ENCODE measurements at regions not wholly inside any gene's neighbourhood (a gene's known extent, or its start where the extent isn't known, plus 50 kb on each side); places are given as distances from the start of the nearest gene placed in this dataset.

DNA sequence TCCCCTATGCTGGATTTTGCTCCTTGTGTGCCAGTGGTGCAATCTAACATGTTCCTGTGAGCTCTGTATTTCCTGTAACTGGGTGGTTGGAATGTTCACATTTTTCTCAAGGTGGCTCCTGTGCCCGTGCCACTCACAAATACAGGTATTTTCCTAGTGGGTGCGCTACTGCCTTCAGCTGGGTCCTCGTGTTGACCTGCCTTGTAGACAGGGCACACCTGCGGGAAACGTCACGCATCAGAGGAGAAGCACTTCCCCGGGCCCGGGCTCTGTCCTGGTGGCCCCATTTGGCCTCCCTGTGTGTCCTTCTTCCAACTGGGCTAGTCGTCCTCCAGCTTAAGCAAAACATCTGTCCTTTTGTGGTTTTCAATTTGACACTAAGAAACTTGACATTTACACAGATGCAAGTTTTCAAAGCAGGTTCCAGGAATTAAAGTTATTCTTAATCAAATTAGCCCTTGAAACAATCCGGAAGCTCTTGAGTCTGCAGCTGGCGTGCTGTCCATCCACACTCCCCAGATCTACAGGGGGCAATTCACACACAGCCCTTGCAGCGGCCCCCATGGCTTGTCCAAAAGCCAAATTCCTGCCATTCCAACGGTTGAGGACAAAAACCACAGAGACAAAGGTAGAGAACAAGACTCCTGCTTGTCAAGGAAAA, 275.1 kb downstream of the CDC5L start:
- DNase-seq (ENCODE audit: low spot score), result no peak

DNA sequence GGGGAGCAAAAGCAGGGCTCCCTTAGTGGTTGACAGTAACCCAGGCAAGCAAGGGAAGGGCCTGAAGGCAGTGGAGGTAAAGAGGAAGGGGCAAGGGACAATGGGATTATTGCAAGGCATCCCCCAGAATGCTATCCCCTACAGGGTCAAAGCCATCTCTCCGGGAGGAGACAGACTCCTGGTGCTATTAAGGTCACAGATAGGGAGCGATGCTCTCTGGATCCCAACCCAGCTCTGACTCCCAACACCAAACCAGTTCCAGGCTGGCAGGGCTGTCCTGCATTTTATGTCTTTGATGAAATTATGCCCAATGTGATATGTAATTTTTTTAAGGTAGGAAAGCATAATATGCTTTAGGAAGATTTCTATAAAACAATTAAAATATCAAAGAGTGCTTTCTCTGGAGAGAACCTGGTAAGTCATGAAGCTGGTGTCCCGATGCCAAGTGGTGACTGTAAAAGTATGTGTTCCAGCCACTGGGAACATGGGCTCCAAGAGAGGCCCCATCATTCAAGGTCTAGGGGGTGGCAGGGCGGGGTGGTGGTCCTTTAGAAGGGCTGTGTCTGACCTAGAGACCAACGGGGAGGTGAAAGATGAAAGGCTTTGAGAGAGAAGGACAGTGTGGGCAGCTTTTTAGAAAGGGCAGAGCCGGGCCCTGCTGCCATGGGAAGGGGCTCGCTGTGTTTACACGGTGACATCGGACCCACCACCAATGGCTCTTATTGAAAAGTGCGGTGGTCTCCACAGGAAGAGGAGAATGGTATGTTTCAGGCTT, 276.5 kb downstream of the CDC5L start:
- DNase-seq (ENCODE audit: low spot score), result no peak

DNA sequence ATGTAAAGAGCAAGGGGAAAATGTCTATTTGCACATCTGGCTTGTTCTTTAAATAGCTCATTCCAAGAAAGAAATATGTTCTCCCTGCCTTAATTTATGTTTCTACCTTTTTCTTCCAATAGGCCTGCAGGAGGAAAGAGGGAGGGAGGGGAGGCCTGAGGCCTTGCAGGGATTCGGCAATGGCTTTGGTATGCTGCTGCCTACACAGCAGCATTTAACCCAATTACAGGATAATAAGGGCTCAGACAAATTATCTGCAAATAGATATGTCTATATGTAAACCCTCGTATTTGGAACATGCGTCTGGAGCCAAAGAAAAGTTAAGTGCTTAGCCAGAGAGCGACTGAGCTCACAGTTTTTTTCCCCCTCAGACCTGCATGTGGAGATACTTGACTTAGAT, 277.2 kb downstream of the CDC5L start:
- DNase-seq (ENCODE audit: low spot score), result no peak

DNA sequence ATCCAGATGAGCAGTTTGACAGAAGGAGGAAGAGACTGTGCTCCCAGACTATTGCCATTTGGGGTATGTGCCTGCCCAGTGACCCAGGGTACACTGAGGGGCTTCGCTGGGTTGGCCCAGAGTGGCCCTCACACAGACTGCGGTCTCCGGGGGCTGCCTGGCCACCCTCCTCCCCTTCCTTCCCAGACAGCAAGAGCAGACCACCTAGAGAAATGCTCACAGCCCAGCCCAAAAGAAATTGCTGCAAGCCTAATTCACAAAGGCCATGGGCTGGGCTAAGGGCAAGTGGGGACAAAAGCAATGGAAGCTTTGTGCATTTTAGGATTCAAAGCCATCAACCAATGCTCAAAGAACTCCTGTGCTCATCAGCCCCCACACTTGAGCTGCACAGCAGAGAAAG, 277.6 kb downstream of the CDC5L start:
- no peak for DNase-seq (ENCODE audit: low spot score)

DNA sequence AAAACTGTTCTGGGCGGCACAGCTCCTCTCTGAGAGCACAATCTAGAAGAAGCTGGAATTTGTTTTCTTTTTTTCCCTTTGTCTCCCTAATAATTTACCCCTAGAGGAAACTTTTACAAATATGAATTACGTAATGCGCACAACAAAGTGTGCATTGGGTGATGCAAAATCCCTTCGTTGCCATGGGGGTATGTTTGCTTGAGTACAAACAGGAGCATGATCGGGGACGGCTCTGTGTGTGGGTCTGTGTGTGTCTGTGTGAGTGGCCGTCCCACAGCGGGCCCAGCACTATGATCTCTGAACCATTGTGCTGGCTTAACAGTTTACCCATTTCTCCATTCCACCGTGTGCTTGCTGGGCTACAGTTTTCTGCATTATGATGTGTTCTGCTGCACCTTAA, 278.2 kb downstream of the CDC5L start:
- DNase-seq (ENCODE audit: low spot score), result no peak

DNA sequence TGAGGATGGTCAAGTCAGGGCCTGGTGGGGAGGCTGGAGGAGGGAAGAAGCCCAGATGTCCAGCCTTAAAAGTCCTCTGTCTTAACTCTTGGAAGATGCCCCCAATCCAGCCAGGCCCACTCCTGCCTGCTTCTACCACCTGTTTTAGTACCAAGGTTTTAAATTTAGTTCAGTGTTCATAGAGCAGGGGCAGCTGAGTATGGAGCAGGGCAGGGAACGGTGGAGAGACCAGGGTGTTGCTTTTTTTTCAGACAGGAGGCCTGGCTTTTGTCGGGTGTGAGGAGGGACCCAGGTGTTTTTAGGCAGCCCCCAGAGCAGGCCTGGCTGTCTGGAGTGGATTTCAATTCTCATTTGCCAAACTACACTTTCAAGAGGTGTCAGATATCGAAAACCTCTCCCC, 278.8 kb downstream of the CDC5L start:
- DNase-seq (ENCODE audit: low spot score), result no peak

DNA sequence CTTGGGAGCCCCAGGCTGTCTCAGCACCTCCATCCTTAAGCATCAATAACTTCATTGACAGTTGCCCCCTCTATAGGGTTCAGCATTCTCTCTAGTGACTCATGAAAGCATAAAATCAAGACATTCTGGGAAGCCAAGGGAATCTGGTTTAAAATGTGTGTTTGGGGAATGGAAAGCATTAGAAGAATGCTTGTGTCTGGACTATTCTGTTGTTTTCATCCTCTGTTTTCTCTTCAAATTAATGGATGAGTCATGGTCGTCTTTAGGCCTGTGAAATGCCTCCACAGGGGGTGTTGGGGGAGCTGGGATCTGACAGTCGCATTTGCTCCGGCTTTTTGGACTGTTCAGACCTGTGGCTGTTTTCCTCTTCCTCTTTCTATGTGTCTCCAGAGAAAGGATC, 279.7 kb downstream of the CDC5L start:
- DNase-seq (ENCODE audit: low spot score), result no peak

DNA sequence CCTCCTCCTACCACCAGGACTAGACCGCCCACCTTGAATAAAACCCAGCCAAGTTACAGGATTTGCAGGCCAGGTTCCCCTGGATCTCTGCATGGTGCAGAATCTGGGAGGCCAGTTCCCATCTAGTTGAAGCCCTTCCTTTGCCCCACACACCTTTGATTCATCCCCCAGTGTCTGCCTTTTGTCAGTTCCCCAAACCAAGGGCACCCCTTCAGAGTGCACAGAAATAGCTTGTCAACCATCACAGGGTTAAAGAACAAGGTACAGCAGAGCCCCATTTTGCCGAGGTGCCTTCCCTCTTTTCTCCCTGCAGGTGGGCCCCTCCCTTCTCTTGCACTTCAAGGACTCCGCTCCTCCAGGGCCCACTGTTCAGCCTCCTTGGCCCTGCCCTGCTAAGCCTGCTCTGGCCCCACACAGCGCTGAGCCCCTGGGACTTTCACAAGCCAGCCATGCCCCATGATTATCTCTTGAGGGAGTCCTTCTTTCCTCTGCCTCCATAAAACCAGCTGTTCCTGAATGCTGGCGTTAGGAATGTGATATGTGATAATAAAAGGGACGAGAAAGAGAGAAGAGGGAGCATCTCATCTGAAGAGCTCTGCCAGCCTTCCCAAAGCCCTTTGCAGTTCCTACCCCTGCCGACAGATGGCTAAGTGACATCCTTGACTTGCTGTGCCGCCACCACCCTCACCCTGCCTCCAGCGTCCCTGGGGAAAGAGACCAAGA, 280.3 kb downstream of the CDC5L start:
- DNase-seq (ENCODE audit: low spot score), result no peak

DNA sequence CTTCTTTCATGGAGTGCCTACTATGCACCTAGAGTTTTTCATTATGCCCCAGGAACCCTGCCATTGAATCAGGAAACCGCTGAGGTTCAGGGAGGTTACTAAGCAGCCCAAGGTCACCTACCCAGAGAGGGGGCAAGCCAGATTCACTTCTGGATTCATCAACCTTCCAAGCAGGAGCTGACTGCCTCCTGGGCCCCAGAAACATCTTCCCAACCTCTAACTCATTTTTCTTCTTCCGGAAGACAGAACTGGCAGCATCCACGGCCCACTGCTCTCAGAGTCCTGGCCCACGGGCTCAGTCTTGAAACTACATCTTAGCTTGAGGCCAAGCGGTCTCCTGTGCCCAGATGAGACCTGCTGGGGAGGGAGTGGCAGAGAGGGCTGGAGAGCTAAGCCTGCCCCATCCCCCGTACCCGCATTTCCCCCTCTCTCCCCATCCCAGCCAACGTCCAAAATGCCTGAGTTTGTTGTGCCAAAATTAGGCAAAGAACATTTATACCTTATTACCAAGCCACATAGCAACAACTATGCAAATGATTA, 281.0 kb downstream of the CDC5L start:
- DNase-seq (ENCODE audit: low spot score), result no peak

DNA sequence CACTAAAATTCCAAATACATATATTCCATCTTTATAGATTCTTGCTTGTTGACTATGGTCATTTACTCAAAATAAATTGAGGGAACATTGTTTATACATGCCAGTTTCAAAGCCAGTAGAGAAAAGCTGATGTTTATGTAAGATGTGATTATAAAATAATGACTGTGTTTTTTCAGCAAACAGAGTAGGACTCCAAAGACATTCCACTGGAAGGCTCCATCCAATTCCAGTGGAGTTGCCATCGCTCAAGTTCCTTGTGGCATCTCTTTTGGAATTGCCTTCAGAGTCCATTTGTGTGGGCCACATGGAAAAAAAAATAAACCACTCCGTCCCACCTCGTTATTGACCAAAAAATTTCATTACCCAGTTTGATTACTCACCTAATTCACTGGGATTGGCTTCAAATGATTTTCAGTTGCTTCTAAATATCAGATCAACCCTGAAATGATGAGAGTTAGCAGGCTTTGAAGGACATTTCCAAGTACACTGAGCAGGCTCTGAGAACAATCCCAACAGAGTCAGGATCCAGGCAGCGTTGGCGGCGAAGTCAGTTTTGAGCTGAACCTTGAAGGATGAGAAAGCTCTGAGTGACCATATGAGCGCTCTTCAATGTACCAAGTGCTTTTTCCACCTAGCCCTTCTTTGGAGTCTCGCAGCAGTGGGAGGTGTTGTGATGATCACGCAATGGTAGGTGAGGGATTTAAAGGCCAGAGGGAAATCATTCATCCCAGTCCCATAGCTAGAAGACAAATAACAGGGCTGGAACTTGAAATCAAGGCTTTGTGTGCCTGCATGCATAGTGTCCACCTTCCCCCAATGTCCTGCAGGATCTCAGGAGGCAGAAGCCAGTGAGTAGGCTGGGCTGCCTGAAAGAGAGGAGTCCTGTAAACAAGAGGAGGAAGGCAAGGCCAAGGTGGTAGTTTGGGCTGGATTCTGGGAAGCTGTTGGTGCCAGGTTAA, 281.7 kb downstream of the CDC5L start:
- no peak for DNase-seq (ENCODE audit: low spot score)

DNA sequence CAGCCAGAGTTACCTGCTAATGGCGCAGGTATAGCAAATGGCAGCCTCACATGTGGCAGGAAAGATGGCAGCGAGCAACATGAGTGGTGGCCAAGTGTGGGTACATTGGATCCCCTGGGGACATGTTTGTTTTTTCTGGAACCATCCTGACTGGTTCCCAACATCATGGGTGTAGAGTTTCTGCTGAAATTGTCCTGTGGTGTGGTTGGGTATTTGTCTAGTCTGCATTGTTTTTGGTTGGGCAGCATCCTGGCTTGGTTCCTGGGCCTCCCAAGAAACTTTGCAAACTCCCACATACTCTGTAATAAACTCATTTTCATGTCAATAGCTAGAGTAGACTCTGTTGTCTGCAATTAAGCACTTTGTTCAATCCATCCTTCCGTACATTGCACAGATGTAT, 282.6 kb downstream of the CDC5L start:
- DNase-seq (ENCODE audit: low spot score), result no peak

DNA sequence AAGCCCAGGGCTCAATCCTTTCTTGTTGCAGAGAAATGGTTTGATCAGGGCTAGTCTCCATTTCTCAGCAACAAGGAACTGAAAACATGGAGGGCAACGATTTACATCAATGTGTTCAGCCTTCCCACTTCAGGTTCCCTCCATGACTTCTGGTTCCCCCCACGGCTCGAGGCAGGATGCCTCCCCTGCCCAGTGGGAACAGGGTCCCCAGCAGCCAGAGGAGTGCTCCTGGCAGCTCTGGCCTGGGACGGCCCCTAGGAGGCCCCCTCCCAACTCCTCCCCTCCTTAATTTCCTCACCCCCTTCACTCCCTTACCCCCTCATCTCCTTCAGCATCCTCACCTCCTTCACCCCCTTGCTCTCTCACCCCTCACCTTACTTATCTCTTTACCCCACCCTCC, 283.8 kb downstream of the CDC5L start:
- no peak for DNase-seq (ENCODE audit: low spot score)

DNA sequence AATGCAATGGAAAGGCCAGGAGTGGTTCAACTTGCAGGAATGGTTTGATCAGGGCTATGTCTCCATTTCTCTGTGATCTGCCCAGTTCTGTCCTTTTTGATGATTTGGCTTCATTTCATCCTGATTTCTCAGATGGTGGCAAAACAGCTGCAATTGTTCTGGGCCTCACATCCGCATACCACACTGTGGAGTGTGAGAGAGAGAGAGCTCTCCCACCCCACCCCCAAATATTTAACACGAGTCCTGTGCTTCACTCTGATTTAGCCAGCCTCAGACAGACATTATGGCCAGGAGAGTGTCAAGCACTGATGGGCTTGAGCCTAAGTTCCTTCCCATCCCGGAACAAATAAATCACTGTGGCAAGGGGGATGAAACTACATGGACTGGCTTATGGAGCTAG, 284.6 kb downstream of the CDC5L start:
- no peak for DNase-seq (ENCODE audit: low spot score)

DNA sequence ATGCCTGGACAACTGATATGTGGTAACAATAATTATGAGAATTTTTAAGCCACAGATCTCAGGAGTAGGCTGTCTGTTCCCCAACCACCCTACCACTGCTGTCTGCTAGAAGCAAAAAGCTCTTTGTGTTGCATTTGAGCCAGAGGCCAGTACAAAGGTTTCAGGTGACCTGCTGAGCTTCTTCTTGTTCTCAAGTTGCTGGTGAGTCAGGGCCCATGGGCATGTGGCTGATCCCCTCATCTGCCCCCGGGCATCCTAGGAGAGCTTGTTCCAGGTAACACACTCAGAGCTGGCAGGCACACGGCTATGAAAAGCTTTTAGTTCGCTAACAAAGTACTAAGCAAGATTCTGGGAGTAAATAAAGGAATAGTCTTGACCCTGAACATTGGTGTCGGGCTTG, 285.3 kb downstream of the CDC5L start:
- DNase-seq (ENCODE audit: low spot score), result no peak

DNA sequence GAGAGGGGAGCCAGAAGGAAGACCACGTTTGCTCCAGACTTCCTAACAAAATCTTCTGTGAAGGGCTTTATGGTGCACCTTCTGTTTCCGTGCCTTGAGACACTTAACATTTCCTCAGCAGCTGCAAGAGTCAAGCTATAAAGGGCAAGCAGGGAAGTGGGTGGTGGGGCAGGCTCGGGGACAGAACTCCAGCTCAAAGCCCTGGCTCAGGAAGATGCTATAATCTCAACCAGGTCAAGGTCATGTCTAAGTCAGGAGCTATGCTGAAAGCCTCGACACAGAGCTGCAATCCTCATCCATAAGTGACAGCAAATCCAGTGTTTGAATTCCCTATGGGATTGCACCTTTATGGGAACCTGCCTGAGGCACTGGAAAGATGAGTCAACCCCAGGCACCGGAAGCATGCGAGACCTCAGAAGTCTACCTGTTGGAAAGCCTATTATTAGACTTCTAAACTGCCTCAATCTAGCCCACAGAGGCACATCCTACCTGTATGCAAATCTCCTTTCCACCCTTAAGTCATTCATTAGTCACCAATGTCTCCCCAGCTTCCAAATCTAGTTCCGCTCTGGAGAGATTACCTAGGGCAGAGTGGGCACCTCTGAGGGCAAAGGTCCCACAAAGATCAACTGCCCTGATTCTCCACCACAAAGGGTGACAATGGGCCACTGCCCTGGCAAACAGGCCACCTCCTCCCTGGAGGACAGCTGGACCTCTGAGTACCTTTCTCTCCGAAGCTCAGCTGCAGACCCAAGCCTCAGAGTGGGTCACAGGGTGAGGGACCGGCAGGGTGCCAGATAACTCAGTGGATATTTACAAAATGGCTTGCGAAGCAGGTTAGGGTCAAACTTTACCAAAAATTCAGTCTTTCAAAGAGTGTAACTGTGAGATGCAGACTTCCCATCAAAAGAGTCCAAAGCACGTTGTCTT, 287.0 kb downstream of the CDC5L start:
- DNase-seq (ENCODE audit: low spot score), result no peak

DNA sequence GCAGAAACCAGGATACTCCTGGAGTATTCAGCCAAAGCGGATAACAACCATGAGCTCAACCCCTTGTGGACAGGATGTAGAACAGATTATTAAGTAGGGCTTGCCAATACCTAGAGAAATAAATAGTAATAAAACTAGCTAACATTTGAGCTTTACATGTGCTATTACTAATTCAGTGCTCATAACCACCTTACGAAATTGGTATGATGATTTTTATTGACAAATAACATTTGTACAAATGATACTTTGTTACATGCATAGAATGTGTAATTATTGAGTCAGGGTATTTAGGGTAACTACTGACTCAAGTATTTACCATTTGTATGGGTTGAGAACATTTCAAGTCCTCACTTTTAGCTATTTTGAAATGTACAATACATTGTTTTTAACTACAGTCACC, 287.9 kb downstream of the CDC5L start:
- no peak for DNase-seq (ENCODE audit: low spot score)

DNA sequence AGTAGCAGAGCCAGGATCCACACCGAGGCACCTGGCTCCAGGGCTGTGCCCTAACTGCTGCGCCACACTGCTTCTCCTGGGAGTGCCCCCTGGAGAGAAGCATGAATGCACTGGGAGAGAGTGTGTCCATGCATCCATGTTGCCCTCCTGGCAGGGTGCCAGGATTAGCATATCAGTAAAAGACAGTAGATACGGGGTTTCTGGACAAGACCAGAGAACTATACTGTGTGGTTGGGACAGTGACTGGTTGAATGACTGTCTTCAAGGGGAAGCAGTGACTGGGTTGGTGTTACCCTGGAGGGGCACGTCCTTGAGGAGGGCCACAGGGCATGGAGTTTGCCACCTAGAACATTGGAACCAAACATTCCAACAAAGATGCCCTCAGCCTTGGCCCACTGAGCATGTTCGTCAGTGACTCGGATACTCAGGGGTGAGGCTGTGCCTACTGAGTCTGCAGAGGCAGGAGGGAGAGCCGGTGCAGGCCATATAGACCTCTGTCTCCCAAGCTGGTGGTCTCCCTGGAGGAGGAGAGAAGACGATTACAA, 288.8 kb downstream of the CDC5L start:
- DNase-seq (ENCODE audit: low spot score), result no peak

DNA sequence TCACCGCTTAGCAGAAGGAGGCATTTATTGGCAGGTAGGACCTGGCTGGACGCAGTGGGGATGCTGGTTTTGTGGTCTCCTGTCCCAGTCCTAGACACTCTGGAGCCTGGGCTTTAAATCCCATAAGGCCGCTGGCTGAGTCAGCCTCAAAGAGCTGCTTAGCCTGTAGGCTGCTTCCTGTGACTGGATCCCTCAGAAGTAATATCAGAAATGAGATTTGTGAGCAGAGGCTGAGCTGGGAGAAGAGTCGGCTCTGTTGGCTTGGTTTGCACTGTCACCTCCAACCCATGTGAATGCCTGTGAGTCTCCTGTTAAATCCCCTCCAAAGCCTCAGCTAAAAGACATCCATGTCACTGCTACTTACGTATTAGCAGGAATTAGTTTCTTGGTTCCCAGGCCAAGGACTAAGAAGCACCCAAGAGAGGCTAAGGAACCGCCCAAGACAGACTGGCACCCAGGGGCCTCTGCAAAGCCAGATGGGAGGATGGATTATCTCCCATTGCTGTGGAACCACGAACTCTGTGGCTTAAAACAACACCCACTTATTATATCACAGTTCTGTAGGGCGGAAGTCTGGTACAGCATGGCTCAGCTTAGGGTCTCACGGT, 289.4 kb downstream of the CDC5L start:
- DNase-seq (ENCODE audit: low spot score), result no peak

DNA sequence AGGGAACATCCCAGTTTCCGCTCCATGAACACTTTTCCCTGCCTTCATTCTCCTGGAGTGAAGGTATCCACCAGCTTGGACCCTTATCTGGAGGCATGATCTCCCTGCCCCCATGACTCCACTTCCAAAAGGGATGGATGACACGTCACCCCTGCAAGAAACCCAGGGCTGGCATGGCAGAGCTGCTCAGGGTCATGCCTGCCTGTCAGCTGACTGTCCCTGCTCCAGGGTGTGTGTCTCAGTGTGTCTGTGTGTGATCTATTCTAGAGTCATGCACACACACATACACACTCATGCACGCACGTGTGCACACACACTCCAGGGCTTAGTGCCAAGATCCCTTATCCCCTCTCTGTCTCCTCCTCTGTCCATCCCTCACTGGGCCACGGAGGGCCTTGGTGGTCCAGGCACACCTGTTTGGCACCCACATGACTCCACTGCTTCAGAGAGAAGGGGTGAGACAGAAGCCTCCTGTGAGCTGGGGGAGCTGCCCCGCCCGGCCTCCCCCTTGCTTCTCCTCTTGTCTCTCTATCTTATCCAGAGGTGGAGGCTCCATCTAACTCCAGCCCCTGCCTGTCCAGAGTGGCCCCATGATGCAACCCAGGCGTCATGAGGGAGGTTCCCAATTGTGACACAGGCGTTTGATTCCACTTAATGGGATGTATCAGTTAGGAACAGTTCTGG, 290.9 kb downstream of the CDC5L start:
- DNase-seq (ENCODE audit: low spot score), result no peak

All from germinal center (tissue), 1 donor.